ENCODE measurements at regions not wholly inside any gene's neighbourhood (a gene's known extent, or its start where the extent isn't known, plus 50 kb on each side); places are given as distances from the start of the nearest gene placed in this dataset.

- no peak for DNase-seq
Measured at GRCh38 chr10:58140691-58141347, 126.9 kb downstream of the IPMK start.

- DNase-seq: no peak
Measured at GRCh38 chr10:58140054-58140453, 127.6 kb downstream of the IPMK start.

DNA sequence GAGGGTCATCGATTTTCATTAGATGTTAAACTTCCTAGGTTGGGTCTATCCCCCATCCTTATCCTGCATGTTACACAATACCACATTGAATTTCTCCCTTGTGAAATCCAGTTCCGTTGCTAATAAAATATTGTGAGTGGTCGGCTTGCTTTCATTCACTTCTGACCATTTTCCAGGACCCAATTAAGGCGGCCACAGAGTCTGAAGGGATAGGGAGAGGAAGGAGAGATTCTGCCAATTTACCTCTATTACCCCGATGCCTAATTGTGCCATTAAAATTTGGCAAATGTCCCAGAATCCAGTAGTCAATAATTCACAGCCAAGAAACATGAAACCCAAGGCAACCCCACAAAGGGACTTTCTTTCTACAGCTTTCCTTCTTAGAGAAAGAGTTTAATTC, 129.9 kb downstream of the IPMK start:
- DNase-seq: no peak

DNA sequence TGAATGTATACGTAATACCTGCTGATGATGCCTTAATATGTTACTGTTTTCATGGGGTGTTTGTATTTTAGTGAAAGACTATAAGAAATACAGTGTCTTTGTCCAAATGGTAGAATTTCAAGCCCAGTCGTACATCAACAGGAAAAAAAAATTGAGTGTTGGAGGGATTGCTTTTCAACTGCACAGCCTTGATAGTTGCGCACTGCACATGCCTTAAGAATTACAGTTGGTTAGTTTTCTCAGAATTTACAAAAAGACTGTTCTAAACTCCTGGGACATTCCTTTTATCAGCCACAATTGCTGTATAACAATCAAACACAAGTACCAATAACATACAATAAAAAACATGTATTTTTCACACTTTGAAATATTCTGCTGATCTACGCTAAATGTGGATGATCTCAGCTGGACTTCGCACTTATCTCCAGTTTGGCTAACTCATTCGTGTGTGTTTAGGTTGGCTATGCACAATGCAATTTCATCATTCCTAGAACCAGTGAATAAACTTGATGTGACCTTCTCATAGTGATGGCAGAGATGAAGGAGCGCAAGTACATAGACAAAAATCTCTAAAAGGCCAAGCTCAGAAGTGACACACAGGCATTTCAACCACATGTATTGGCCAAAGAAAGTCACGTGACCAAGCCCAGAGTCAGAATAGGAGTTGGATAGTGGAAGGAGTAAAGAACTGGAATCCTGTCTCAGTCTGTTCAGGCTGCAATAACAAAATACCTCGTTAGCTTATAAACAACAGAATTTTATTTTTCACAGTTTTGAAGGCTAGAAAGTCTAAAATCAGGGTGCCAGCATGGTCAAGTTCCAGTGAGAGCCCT, 152.3 kb downstream of the IPMK start:
- no peak for DNase-seq

GRCh38 chr10:58109731-58110130, 158.0 kb downstream of the IPMK start:
- DNase-seq: no peak

DNA sequence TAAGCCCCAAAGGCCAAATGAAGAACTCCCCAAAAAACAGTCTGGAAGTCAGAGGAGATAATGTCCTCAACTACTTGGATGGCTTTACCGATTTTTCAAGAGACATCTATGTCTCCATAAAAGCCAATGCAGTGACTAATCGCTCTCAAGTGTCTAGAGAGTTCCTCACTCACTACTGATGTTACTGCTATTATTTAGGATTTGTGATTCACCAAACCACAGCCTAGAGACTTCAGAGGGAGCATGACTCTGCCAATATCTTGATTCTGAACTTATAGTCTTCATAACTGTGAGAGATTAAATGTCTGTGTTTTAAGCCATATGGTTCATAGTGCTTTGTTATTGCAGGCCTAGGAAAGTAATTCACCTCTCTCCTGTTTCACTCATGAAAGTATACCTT, 160.2 kb downstream of the IPMK start:
- no peak for DNase-seq

GRCh38 chr10:58106211-58107035, 161.3 kb downstream of the IPMK start:
- no peak for DNase-seq

DNA sequence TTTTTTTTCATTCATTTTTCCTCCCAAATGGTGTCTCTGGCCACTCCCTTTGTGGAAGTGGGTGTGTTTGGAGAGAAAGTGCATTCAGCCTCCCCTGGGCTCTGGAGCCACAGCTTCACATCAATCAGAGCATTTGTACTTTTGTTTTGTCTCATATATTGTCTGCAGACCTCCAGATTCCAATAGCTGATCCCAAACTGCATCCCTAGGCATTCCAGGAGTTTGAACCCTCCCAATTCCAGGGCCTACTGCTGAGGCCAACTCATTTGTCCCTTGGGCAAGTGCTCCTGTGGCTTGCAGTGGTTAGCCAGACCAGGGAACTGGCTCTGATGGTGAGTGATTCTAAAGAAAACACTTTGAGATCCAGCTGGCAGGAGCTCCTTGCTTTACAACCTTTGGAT, 163.3 kb downstream of the IPMK start:
- no peak for DNase-seq

GRCh38 chr10:58102897-58103296, 164.8 kb downstream of the IPMK start:
- DNase-seq: no peak

- no peak for DNase-seq
Measured at GRCh38 chr10:58101682-58102081, 166.0 kb downstream of the IPMK start.

DNA sequence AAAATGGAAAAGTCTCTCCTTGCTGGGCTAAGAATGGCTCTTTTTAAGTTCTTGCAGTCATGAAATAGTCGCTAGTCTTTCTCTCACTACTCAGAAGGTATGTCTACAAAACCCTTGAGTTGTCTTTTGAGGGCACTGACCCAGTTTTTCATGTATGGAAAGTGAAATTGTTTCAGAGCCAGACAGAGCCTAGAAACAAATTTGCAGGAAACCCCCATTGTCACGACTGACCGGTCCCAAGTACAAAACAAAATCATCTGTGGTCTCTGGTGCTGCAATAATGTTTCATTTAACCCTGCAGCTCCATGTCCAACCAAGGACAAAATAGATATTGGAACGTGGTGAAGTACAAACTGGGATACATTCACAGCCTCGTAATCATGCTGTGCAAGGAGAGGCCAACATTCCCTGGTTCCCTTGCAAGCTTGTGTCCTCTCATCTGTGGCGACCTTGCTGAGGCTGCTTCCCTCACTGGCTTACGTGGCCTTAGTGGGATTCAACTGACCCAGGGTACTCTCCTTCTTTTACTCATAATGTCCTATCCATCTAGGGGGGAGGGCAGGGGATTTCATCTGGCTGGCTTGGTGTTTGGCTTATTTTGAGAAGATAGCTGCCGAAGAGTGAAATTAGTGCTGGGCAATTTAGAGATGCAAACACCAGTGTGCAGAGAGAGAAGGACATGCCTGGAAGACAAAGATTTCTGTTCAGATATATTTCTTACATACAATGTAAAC, 172.5 kb downstream of the IPMK start:
- DNase-seq: no peak

GRCh38 chr10:58091886-58092285, 175.8 kb downstream of the IPMK start:
- no peak for DNase-seq

DNA sequence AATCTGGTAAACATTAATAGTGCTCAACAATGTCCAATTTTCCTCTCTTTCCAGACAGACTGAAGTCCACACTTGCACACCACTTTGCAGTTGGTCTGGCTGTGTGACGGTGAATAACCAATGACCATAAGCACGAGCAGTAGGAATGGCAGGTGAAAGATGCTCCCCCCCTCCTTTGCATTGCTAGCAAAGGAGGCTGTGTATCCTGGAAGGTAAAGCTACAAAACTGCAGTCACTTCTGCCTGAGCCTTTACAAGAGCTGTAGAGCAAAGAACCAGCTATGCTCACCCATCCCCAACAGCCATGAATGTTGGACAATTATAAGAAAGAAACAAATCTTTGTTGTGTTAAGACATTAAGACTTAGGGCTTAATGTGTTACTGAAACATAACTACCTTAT, 178.0 kb downstream of the IPMK start:
- DNase-seq: no peak

- no peak for DNase-seq
Measured at GRCh38 chr10:58087896-58088295, 179.8 kb downstream of the IPMK start.

GRCh38 chr10:58086763-58087150, 180.9 kb downstream of the IPMK start:
- DNase-seq: no peak

GRCh38 chr10:58086144-58086762, 181.4 kb downstream of the IPMK start:
- DNase-seq: no peak

GRCh38 chr10:58082248-58082647, 185.4 kb downstream of the IPMK start:
- DNase-seq: no peak

DNA sequence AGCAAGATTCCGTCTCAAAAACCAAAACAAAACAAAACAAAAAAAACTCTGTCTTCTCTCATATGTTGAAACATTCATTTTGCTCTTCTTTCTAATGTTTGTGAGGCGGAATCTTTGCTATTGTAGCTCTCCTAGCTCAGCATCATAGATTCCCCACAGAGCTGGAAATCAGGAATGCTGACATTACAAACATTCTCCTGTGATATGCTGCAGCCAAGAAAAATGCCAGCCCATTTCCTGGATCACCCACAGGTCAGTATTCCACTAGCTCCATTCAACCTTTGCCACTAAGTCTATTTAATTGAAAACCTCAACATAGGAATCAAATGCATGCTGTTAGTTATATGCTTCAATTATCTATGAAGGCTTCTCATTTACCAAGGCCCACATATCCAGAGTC, 186.3 kb downstream of the IPMK start:
- no peak for DNase-seq

- no peak for DNase-seq
Measured at GRCh38 chr10:58079461-58079860, 188.2 kb downstream of the IPMK start.

DNA sequence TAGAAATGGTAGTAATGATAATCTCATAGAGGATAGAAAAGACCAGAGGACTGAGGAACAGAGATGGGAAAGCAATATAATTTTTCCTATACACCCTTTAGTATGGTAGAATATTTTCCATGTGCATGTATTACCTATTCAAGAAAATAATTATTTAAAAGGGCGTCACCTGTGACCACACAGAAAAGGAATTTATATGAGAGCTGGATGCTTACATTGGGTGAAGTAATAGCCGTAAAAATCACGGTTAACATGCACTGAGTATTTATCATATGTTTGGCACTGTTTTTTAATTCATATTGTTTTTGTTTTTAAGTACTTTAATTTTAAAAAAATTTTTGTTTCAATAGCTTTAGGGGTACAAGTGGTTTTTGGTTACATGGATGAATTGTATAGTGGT, 195.1 kb downstream of the IPMK start:
- no peak for DNase-seq

DNA sequence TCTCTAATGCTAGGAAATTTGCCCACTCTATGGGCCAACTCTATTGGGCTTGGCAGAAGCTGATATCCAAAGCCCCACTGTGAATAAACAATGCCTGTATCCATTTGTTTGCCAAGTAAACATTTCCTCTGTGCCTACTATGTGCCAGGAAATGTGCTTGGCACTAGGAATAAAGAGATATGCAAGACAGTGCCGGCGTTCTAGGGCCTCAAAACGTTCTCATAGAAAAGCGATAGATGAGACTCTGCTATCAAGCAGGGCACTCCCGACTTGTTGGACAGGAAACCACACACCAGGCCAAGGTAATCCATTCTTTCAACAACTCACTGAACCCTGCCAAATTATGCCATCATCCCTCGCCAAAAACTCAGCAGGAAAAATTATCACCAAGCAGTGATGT, 196.7 kb downstream of the IPMK start:
- DNase-seq: no peak

DNA sequence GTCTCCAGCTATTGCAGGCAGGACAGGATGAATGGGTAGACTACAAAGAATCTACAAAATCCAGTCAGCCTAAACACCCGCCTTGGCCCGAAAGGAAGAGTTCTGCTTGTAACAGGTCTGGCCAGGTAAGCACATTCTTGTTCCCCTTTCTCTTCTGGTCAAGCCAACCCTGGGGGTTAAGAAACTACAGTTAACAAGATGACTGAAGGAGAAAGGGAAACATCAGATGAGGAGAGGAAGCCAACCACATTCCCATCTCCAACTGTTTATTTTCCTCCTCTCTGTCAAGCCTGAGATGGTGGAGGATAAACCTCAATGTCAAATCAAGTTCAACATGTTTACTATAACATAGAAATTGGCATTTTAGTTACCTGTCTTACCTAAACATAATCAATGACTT, 198.9 kb downstream of the IPMK start:
- no peak for DNase-seq

Data from T-helper 1 cell (primary cell).